GM12864 (cell line): ENCODE measurements at regions not wholly inside any gene's neighbourhood (a gene's known extent, or its start where the extent isn't known, plus 50 kb on each side); places are given as distances from the start of the nearest gene placed in this dataset.
"Not testable (repeated sequence)": the region's sequence is repeated elsewhere in the genome, so short reads cannot be mapped to it uniquely, and the experiment has no call there.

Experiments used
- DNase-seq: peaks from one replicate; pipeline ENCODE4 v3.0.0-alpha.2; 2011; ENCODE audit warnings: low read depth
- H3K4me3 ChIP-seq: 2 replicates; pipeline ENCODE4 v1.5.1; 2011; ENCODE audit warnings: mild to moderate bottlenecking, low read depth, low read length, control low read depth

DNA sequence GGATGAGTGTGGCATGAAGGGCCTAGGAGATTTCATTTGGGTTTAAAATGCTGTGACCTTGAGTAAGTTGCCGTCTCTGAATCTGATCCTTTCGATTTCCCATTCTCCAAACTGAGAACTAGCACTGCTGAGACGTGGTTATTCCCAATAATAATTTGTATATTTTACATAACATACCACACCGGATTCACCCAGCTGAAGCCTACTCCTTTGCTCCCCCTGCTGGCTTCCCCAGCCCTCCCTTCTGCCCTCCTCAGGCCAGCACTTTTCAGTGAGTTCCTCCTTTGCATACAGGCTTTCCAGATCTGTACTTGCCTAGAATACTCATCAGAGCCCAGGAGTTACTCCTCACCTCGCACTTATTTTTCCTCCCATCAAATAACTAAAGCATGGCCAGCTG, 255.1 kb downstream of the OR4F29 start:
- DNase-seq, H3K4me3 ChIP-seq: not testable (repeated sequence)

DNA sequence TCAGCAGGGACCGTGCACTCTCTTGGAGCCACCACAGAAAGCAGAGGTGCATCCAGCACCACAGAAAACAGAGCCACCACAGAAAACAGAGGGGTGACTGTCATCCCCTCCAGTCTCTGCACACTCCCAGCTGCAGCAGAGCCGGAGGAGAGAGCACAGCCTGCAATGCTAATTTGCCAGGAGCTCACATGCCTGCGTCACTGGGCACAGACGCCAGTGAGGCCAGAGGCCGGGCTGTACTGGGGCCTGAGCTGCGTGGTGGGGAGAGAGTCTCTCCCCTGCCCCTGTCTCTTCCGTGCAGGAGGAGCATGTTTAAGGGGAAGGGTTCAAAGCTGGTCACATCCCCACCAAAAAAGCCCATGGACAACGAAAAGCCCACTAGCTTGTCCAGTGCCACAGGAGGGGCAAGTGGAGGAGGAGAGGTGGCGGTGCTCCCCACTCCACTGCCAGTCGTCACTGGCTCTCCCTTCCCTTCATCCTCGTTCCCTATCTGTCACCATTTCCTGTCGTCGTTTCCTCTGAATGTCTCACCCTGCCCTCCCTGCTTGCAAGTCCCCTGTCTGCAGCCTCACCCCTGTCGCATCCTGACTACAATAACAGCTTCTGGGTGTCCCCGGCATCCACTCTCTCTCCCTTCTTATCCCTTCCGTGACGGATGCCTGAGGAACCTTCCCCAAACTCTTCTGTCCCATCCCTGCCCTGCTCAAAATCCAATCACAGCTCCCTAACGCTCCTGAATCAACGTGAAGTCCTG, 260.0 kb downstream of the OR4F29 start:
- not testable (repeated sequence) for H3K4me3 ChIP-seq, DNase-seq

DNA sequence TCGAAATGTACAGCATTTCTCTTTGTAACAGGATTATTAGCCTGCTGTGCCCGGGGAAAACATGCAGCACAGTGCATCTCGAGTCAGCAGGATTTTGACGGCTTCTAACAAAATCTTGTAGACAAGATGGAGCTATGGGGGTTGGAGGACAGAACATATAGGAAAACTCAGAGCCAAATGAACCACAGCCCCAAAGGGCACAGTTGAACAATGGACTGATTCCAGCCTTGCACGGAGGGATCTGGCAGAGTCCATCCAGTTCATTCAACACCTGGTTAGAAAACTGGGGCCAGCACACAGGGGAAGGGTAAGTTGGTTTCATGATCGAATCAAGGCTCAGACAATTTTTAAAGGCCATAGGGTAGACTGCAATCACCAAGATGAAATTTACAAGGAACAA, 260.8 kb downstream of the OR4F29 start:
- DNase-seq, H3K4me3 ChIP-seq: not testable (repeated sequence)

DNA sequence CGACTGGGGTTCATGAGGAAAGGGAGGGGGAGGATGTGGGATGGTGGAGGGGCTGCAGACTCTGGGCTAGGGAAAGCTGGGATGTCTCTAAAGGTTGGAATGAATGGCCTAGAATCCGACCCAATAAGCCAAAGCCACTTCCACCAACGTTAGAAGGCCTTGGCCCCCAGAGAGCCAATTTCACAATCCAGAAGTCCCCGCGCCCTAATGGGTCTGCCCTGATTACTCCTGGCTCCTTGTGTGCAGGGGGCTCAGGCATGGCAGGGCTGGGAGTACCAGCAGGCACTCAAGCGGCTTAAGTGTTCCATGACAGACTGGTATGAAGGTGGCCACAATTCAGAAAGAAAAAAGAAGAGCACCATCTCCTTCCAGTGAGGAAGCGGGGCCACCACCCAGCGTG, 261.6 kb downstream of the OR4F29 start:
- H3K4me3 ChIP-seq, DNase-seq: not testable (repeated sequence)

DNA sequence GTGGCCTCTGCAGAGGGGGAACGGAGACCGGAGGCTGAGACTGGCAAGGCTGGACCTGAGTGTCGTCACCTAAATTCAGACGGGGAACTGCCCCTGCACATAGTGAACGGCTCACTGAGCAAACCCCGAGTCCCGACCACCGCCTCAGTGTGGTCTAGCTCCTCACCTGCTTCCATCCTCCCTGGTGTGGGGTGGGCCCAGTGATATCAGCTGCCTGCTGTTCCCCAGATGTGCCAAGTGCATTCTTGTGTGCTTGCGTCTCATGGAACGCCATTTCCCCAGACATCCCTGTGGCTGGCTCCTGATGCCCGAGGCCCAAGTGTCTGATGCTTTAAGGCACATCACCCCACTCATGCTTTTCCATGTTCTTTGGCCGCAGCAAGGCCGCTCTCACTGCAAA, 262.2 kb downstream of the OR4F29 start:
- DNase-seq, result not testable (repeated sequence)

DNA sequence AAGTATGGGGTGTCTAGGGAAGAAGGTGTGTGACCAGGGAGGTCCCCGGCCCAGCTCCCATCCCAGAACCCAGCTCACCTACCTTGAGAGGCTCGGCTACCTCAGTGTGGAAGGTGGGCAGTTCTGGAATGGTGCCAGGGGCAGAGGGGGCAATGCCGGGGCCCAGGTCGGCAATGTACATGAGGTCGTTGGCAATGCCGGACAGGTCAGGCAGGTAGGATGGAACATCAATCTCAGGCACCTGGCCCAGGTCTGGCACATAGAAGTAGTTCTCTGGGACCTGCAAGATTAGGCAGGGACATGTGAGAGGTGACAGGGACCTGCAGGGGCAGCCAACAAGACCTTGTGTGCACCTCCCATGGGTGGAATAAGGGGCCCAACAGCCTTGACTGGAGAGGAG, 264.2 kb downstream of the OR4F29 start:
- DNase-seq, H3K4me3 ChIP-seq: not testable (repeated sequence)

More for the DNA sequence above, 262.2 kb downstream of the OR4F29 start:
- H3K4me3 ChIP-seq, result not testable (repeated sequence)

DNA sequence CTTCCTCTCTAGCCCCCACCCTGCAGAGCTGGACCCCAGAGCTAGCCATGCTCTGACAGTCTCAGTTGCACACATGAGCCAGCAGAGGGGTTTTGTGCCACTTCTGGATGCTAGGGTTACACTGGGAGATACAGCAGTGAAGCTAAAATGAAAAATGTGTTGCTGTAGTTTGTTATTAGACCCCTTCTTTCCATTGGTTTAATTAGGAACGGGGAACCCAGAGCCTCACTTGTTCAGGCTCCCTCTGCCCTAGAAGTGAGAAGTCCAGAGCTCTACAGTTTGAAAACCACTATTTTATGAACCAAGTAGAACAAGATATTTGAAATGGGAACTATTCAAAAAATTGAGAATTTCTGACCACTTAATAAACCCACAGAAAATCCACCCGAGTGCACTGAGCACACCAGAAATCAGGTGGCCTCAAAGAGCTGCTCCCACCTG, 264.8 kb downstream of the OR4F29 start:
- DNase-seq, H3K4me3 ChIP-seq: not testable (repeated sequence)

DNA sequence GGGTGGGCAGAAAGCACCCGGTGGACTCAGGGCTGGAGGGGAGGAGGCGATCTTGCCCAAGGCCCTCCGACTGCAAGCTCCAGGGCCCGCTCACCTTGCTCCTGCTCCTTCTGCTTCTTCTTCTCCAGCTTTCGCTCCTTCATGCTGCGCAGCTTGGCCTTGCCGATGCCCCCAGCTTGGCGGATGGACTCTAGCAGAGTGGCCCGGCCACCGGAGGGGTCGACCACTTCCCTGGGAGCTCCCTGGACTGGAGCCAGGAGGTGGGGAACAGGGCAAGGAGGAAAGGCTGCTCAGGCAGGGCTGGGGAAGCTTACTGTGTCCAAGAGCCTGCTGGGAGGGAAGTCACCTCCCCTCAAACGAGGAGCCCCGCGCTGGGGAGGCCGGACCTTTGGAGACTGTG, 265.3 kb downstream of the OR4F29 start:
- H3K4me3 ChIP-seq, DNase-seq: not testable (repeated sequence)

DNA sequence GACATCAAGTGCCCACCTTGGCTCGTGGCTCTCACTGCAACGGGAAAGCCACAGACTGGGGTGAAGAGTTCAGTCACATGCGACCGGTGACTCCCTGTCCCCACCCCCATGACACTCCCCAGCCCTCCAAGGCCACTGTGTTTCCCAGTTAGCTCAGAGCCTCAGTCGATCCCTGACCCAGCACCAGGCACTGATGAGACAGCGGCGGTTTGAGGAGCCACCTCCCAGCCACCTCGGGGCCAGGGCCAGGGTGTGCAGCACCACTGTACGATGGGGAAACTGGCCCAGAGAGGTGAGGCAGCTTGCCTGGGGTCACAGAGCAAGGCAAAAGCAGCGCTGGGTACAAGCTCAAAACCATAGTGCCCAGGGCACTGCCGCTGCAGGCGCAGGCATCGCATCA, 266.0 kb downstream of the OR4F29 start:
- DNase-seq, H3K4me3 ChIP-seq: not testable (repeated sequence)

DNA sequence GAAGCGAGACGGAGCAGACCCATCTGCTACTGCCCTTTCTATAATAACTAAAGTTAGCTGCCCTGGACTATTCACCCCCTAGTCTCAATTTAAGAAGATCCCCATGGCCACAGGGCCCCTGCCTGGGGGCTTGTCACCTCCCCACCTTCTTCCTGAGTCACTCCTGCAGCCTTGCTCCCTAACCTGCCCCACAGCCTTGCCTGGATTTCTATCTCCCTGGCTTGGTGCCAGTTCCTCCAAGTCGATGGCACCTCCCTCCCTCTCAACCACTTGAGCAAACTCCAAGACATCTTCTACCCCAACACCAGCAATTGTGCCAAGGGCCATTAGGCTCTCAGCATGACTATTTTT, 267.2 kb downstream of the OR4F29 start:
- not testable (repeated sequence) for H3K4me3 ChIP-seq, DNase-seq

DNA sequence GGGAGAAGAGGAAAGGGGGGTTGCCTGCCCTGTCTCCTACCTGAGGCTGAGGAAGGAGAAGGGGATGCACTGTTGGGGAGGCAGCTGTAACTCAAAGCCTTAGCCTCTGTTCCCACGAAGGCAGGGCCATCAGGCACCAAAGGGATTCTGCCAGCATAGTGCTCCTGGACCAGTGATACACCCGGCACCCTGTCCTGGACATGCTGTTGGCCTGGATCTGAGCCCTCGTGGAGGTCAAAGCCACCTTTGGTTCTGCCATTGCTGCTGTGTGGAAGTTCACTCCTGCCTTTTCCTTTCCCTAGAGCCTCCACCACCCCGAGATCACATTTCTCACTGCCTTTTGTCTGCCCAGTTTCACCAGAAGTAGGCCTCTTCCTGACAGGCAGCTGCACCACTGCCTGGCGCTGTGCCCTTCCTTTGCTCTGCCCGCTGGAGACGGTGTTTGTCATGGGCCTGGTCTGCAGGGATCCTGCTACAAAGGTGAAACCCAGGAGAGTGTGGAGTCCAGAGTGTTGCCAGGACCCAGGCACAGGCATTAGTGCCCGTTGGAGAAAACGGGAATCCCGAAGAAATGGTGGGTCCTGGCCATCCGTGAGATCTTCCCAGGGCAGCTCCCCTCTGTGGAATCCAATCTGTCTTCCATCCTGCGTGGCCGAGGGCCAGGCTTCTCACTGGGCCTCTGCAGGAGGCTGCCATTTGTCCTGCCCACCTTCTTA, 267.7 kb downstream of the OR4F29 start:
- not testable (repeated sequence) for DNase-seq, H3K4me3 ChIP-seq

DNA sequence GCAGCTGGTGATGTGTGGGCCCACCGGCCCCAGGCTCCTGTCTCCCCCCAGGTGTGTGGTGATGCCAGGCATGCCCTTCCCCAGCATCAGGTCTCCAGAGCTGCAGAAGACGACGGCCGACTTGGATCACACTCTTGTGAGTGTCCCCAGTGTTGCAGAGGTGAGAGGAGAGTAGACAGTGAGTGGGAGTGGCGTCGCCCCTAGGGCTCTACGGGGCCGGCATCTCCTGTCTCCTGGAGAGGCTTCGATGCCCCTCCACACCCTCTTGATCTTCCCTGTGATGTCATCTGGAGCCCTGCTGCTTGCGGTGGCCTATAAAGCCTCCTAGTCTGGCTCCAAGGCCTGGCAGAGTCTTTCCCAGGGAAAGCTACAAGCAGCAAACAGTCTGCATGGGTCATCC, 268.4 kb downstream of the OR4F29 start:
- not testable (repeated sequence) for DNase-seq, H3K4me3 ChIP-seq

DNA sequence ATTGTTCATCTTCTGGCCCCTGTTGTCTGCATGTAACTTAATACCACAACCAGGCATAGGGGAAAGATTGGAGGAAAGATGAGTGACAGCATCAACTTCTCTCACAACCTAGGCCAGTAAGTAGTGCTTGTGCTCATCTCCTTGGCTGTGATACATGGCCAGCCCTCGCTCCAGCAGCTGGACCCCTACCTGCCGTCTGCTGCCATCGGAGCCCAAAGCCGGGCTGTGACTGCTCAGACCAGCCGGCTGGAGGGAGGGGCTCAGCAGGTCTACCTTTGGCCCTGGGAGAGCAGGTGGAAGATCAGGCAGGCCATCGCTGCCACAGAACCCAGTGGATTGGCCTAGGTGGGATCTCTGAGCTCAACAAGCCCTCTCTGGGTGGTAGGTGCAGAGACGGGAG, 268.8 kb downstream of the OR4F29 start:
- not testable (repeated sequence) for DNase-seq, H3K4me3 ChIP-seq

DNA sequence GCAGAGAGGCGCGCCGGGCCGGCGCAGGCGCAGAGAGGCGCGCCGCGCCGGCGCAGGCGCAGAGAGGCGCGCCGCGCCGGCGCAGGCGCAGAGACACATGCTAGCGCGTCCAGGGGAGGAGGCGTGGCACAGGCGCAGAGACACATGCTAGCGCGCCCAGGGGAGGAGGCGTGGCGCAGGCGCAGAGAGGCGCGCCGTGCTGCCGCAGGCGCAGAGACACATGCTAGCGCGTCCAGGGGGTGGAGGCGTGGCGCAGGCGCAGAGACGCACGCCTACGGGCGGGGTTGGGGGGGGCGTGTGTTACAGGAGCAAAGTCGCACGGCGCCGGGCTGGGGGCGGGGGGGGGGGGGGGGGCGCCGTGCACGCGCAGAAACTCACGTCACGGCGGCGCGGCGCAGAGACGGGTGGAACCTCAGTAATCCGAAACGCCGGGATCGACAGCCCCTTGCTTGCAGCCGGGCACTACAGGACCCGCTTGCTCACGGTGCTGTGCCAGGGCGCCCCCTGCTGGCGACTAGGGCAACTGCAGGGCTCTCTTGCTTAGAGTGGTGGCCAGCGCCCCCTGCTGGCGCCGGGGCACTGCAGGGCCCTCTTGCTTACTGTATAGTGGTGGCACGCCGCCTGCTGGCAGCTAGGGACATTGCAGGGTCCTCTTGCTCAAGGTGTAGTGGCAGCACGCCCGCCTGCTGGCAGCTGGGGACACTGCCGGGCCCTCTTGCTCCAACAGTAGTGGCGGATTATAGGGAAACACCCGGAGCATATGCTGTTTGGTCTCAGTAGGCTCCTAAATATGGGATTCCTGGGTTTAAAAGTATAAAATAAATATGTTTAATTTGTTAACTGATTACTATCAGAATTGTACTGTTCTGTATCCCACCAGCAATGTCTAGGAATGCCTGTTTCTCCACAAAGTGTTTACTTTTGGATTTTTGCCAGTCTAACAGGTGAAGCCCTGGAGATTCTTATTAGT, 269.9 kb downstream of the OR4F29 start:
- H3K4me3 ChIP-seq, DNase-seq: not testable (repeated sequence)

DNA sequence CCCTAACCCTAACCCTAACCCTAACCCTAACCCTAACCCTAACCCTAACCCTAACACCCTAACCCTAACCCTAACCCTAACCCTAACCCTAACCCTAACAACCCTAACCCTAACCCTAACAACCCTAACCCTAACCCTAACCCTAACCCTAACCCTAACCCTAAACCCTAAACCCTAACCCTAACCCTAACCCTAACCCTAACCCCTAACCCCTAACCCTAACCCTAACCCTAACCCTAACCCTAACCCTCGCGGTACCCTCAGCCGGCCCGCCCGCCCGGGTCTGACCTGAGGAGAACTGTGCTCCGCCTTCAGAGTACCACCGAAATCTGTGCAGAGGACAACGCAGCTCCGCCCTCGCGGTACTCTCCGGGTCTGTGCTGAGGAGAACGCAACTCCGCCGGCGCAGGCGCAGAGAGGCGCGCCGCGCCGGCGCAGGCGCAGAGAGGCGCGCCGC, 270.7 kb downstream of the OR4F29 start:
- not testable (repeated sequence) for H3K4me3 ChIP-seq, DNase-seq

DNA sequence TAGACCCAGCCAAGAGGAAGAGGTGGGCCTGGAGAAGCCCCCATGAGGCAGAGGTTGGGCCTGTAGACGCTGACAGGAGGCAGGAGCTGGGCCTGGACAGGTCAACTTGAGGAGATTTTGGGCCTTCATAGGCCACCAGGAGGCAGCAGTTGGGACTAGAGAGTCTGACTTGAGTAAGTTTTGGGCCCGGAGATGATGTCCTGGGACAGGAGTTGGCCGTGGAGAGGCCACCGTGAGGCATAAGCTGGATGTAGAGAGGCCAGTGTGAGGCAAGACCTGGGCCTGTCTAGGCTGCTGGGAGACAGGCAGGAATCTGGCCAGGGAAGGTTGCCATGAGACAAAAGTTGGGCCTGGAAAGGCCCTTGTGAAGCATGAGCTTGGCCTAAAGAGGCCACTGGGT, 312.6 kb downstream of the OR4F29 start:
- H3K4me3 ChIP-seq, DNase-seq: not testable (repeated sequence)

DNA sequence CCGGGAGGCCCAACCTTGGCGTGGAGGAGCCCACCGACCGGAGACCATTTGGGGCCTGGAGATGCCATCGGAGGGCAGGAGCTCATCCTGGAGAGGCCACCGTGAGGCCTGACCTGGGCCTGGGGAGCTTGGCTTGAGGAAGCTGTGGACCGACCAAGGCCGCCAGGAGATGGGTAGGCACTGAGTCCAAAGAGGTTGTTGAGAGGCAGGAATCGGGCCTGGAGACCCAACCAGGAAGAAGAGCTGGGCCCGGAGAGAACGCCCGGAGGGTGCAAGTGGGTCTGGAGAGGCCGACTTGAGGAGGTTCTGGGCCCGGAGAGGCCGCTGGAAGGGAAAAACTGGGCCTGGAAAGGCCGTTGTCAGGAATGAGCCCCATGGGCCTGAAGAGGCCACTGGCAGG, 313.8 kb downstream of the OR4F29 start:
- H3K4me3 ChIP-seq, result not testable (repeated sequence)

DNA sequence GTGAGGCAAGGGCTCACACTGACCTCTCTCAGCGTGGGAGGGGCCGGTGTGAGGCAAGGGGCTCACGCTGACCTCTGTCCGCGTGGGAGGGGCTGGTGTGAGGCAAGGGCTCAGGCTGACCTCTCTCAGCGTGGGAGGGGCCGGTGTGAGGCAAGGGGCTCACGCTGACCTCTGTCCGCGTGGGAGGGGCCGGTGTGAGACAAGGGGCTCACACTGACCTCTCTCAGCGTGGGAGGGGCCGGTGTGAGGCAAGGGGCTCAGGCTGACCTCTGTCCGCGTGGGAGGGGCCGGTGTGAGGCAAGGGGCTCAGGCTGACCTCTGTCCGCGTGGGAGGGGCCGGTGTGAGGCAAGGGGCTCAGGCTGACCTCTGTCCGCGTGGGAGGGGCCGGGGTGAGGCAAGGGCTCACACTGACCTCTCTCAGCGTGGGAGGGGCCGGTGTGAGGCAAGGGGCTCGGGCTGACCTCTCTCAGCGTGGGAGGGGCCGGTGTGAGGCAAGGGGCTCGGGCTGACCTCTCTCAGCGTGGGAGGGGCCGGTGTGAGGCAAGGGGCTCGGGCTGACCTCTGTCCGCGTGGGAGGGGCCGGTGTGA, 315.0 kb downstream of the OR4F29 start:
- H3K4me3 ChIP-seq, DNase-seq: not testable (repeated sequence)

More for the DNA sequence above, 313.8 kb downstream of the OR4F29 start:
- not testable (repeated sequence) for DNase-seq

DNA sequence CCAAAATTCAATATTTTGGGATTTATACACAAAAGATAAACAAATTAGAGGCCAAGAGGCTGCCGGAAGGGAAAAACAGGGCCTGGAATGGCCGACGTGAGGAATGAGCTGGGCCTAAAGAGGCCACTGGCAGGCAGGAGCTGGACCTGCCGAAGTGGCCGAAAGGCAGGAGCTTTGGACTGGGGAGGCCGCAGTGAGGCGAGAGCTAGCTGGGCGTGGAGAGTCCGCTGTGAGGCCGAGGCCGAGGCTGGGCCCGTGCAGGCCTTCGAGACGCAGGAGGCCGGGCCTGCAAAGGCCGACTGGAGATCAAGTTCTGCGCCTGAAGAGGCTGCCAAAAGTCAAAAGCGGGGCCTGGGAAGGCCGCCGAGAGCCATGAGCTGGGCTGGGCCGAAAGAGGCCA, 316.5 kb downstream of the OR4F29 start:
- DNase-seq, H3K4me3 ChIP-seq: not testable (repeated sequence)
